Astrocyte (in vitro differentiated cells and primary cell): ENCODE measurements at regions not wholly inside any gene's neighbourhood (a gene's known extent, or its start where the extent isn't known, plus 50 kb on each side); places are given as distances from the start of the nearest gene placed in this dataset.
"Not testable (repeated sequence)": the region's sequence is repeated elsewhere in the genome, so short reads cannot be mapped to it uniquely, and the experiment has no call there.

Experiments
- DNase-seq: peaks from one replicate; pipeline ENCODE4 v3.0.0-alpha.2; 2010; ENCODE audit warnings: low read depth
- FAIRE-seq: peaks from 2 replicates; lab custom pipeline; 2011; peaks lifted over from hg19 to GRCh38; lab: Jason Lieb, UNC
- H2AFZ ChIP-seq: 2 replicates; pipeline ENCODE4 v1.6.0; 2012; ENCODE audit warnings: low read depth, low read length, inconsistent platforms
- H3K27ac ChIP-seq: 2 replicates; pipeline ENCODE4 v1.5.1; 2011; ENCODE audit warnings: low read depth, low read length, inconsistent platforms
- H3K27me3 ChIP-seq: 2 replicates; pipeline ENCODE4 v1.6.0; 2011; ENCODE audit warnings: low read length, inconsistent platforms; ENCODE audit not compliant: insufficient read depth
- H3K36me3 ChIP-seq: 2 replicates; pipeline ENCODE4 v1.5.1; 2011; ENCODE audit warnings: low read length, inconsistent platforms; ENCODE audit not compliant: insufficient read depth
- H3K4me1 ChIP-seq: 2 replicates; pipeline ENCODE4 v1.5.1; 2011; ENCODE audit warnings: low read length, inconsistent platforms; ENCODE audit not compliant: insufficient read depth
- H3K4me2 ChIP-seq: 2 replicates; pipeline ENCODE4 v1.6.0; 2012; ENCODE audit warnings: low read length, inconsistent platforms
- H3K4me3 ChIP-seq: 2 replicates; pipeline ENCODE4 v1.5.1; 2011; ENCODE audit warnings: low read depth, mild to moderate bottlenecking, low read length, inconsistent platforms; ENCODE audit not compliant: insufficient read depth
- H3K79me2 ChIP-seq: 2 replicates; pipeline ENCODE4 v1.6.0; 2012; ENCODE audit warnings: mild to moderate bottlenecking, low read length, inconsistent platforms; ENCODE audit not compliant: insufficient read depth
- H3K9ac ChIP-seq: 2 replicates; pipeline ENCODE4 v1.6.0; 2012; ENCODE audit warnings: mild to moderate bottlenecking, low read length, inconsistent platforms
- H3K9me3 ChIP-seq: 2 replicates; pipeline ENCODE4 v1.5.1; 2012; ENCODE audit warnings: low read depth, mild to moderate bottlenecking, low read length, inconsistent platforms; ENCODE audit not compliant: insufficient read depth
- H4K20me1 ChIP-seq: 2 replicates; pipeline ENCODE4 v1.6.0; 2012; ENCODE audit warnings: low read length, inconsistent platforms; ENCODE audit not compliant: insufficient read depth
- H3K27ac Mint-ChIP-seq: one replicate; pipeline ENCODE4 v1.8.0; 2021; ENCODE audit warnings: mild to moderate bottlenecking, mixed read lengths; ENCODE audit not compliant: unreplicated experiment
- H3K27me3 Mint-ChIP-seq: one replicate; pipeline ENCODE4 v1.8.0; 2021; ENCODE audit warnings: low read depth, mixed read lengths; ENCODE audit not compliant: unreplicated experiment
- H3K36me3 Mint-ChIP-seq: one replicate; pipeline ENCODE4 v1.8.0; 2021; ENCODE audit warnings: low read depth, mixed read lengths; ENCODE audit not compliant: unreplicated experiment
- H3K4me1 Mint-ChIP-seq: one replicate; pipeline ENCODE4 v1.8.0; 2021; ENCODE audit warnings: low read depth, mixed read lengths; ENCODE audit not compliant: unreplicated experiment
- H3K4me3 Mint-ChIP-seq: one replicate; pipeline ENCODE4 v1.8.0; 2021; ENCODE audit warnings: mild to moderate bottlenecking, moderate library complexity, mixed read lengths; ENCODE audit not compliant: unreplicated experiment
- H3K9me3 Mint-ChIP-seq: one replicate; pipeline ENCODE4 v1.8.0; 2021; ENCODE audit warnings: mild to moderate bottlenecking, mixed read lengths; ENCODE audit not compliant: unreplicated experiment
- CTCF ChIP-seq: IDR thresholded peaks from 2 replicates; pipeline ENCODE4 v1.5.1; 2011; ENCODE audit warnings: low read depth, mild to moderate bottlenecking, inconsistent platforms, low read length, moderate library complexity; ENCODE audit not compliant: insufficient read depth
- EZH2 ChIP-seq: IDR thresholded peaks from 2 replicates; pipeline ENCODE4 v1.6.1; 2012; ENCODE audit warnings: mild to moderate bottlenecking, low read length, inconsistent platforms; ENCODE audit not compliant: insufficient read depth

GRCh38 chr2:44056947-44057346, 61.2 kb upstream of the LRPPRC start:
- H3K4me3 Mint-ChIP-seq, result no peak overlapping the region

GRCh38 chr2:44060286-44060685, 64.5 kb upstream of the LRPPRC start:
- H3K4me1 Mint-ChIP-seq, H3K27ac Mint-ChIP-seq, FAIRE-seq, H3K4me3 ChIP-seq, DNase-seq, H3K4me3 Mint-ChIP-seq, H4K20me1 ChIP-seq, H3K4me1 ChIP-seq, H3K4me2 ChIP-seq, H3K27me3 Mint-ChIP-seq, H3K36me3 ChIP-seq, H3K79me2 ChIP-seq, H3K36me3 Mint-ChIP-seq, H3K9ac ChIP-seq, H3K9me3 ChIP-seq, H3K27me3 ChIP-seq, H3K27ac ChIP-seq, H2AFZ ChIP-seq: not testable (repeated sequence)
- H3K9me3 Mint-ChIP-seq, result peaks cover 11% of the 10 kb centered on the region

More at GRCh38 chr2:44056947-44057346, 61.2 kb upstream of the LRPPRC start:
- FAIRE-seq (no peak), DNase-seq (no peak)
- H3K79me2 ChIP-seq, result no peaks in the 10 kb centered on the region
- H3K4me1 ChIP-seq, result no peaks in the 10 kb centered on the region
- no peaks in the 10 kb centered on the region for H3K27me3 ChIP-seq
- no peaks in the 10 kb centered on the region for H4K20me1 ChIP-seq
- TF ChIP-seq CTCF (no peak), EZH2 (no peak)
- Mint-ChIP-seq H3K27me3 (peaks cover 10% of the 10 kb centered on the region), H3K27ac (no peak overlapping the region), H3K36me3 (peaks cover 4% of the 10 kb centered on the region), H3K4me1 (peaks cover 2% of the 10 kb centered on the region), H3K9me3 (peaks cover 5% of the 10 kb centered on the region)
- no peaks in the 10 kb centered on the region for H3K9me3 ChIP-seq
- no peak overlapping the region for H2AFZ ChIP-seq
- H3K4me3 ChIP-seq, result no peak overlapping the region
- H3K36me3 ChIP-seq, result no peaks in the 10 kb centered on the region
- H3K27ac ChIP-seq, result no peak overlapping the region
- no peak overlapping the region for H3K9ac ChIP-seq
- no peak overlapping the region for H3K4me2 ChIP-seq

- H2AFZ ChIP-seq, result no peak overlapping the region
- no peaks in the 10 kb centered on the region for H3K9me3 ChIP-seq
- H3K9me3 Mint-ChIP-seq, result peaks cover 11% of the 10 kb centered on the region
- H3K27ac Mint-ChIP-seq, result no peak overlapping the region
- no peak overlapping the region for H3K4me3 Mint-ChIP-seq
- H3K36me3 ChIP-seq, result no peaks in the 10 kb centered on the region
- no peak overlapping the region for H3K27ac ChIP-seq
- H3K4me1 Mint-ChIP-seq, result no peaks in the 10 kb centered on the region
- H3K4me1 ChIP-seq, result no peaks in the 10 kb centered on the region
- no peaks in the 10 kb centered on the region for H4K20me1 ChIP-seq
- H3K36me3 Mint-ChIP-seq, result peaks cover 2% of the 10 kb centered on the region
- H3K4me3 ChIP-seq, result no peak overlapping the region
- peaks cover 3% of the 10 kb centered on the region for H3K27me3 Mint-ChIP-seq
- no peak overlapping the region for H3K9ac ChIP-seq
- H3K79me2 ChIP-seq, result no peaks in the 10 kb centered on the region
- H3K4me2 ChIP-seq, result no peak overlapping the region
- no peaks in the 10 kb centered on the region for H3K27me3 ChIP-seq
- FAIRE-seq (no peak), DNase-seq (no peak)
- TF ChIP-seq EZH2 (no peak), CTCF (no peak)
Observed at GRCh38 chr2:44060990-44061389, 65.2 kb upstream of the LRPPRC start.
